ENCODE measurements at regions not wholly inside any gene's neighbourhood (a gene's known extent, or its start where the extent isn't known, plus 50 kb on each side); places are given as distances from the start of the nearest gene placed in this dataset.
A peak's percentile ranks its signal among the peaks of the same experiment; 100 is the strongest.

DNA sequence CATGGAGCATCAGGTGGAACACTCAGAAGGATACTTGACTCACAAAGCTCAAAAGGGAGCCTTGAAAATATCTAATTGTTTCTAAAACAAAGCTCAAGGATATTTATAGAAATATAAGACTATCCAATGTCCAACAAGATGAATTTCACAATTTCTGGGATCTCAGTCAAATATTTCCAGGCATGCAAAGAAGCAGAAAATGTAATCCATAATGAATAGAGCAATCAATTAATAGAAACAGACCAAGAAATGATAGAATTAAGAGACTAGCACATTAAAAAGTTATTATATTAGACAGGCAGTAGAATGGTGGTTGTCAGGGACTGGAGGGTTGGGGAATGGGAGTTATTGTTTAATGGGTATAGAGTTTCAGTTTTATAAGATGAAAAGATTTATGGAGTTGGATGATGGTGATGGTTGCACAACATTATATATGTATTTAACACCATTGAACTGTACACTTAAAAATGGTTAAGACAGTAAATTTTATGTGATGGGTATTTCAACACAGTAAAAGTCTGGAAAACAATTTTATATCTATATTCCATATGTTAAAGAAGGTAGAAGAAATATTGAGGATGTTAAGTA is 189.9 kb upstream of the PIEZO2 start:
- CTCF ChIA-PET, result interaction anchor here (1.0 kb wide), 1 partner anchor 29 kb away, joined by 3 read pairs; no protein-coding TSS in a partner anchor
- H3K4me1 Mint-ChIP-seq (ENCODE audit: low read depth), result no peaks in the 10 kb centered on the region
- peaks cover 4% of the 10 kb centered on the region for H3K9me3 Mint-ChIP-seq
- no peaks in the 10 kb centered on the region for H3K36me3 Mint-ChIP-seq (ENCODE audit: low read depth)
- TF ChIP-seq, protein P1, sequence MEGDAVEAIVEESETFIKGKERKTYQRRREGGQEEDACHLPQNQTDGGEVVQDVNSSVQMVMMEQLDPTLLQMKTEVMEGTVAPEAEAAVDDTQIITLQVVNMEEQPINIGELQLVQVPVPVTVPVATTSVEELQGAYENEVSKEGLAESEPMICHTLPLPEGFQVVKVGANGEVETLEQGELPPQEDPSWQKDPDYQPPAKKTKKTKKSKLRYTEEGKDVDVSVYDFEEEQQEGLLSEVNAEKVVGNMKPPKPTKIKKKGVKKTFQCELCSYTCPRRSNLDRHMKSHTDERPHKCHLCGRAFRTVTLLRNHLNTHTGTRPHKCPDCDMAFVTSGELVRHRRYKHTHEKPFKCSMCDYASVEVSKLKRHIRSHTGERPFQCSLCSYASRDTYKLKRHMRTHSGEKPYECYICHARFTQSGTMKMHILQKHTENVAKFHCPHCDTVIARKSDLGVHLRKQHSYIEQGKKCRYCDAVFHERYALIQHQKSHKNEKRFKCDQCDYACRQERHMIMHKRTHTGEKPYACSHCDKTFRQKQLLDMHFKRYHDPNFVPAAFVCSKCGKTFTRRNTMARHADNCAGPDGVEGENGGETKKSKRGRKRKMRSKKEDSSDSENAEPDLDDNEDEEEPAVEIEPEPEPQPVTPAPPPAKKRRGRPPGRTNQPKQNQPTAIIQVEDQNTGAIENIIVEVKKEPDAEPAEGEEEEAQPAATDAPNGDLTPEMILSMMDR (IDR thresholded peaks at IDR 0.05), result no peak
- H3K27me3 Mint-ChIP-seq, result peaks cover 2% of the 10 kb centered on the region
- POLR2A ChIA-PET, result no interaction called here
- no peak for ATAC-seq
- intact Hi-C loops (cut with micrococcal nuclease), result no loop called here
- H3K27ac Mint-ChIP-seq, result no peak overlapping the region
- no peak overlapping the region for H3K4me3 Mint-ChIP-seq
- no peak for DNase-seq

DNA sequence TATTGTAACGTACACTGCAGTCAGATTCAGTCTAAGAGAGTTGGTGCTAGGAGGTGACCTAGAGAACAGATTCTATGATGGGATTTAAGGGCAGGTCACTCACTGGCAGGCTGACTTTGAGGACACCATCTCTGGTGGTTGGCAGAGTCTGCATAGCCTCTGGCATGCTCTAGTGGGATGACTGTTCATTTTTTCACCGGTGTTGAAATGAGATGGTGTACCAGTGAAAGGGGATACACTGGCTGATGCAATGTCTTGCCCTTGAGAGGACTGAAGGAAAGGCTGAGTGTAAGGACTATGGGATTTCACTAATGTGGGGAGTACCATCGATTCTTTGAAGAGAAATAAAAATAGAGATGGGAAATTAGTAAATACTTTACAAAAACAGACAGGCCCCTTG is 186.9 kb upstream of the PIEZO2 start:
- TF ChIP-seq, protein P1 (IDR thresholded peaks at IDR 0.05), result no peak
- intact Hi-C loops (cut with micrococcal nuclease), result no loop called here
- Mint-ChIP-seq H3K4me1 (ENCODE audit: low read depth) (no peaks in the 10 kb centered on the region), H3K27ac (no peak overlapping the region), H3K9me3 (no peaks in the 10 kb centered on the region), H3K4me3 (no peak overlapping the region), H3K36me3 (ENCODE audit: low read depth) (no peaks in the 10 kb centered on the region), H3K27me3 (no peaks in the 10 kb centered on the region)
- DNase-seq (no peak), ATAC-seq (no peak)
- POLR2A ChIA-PET, result no interaction called here
- CTCF ChIA-PET, result no interaction called here

DNA sequence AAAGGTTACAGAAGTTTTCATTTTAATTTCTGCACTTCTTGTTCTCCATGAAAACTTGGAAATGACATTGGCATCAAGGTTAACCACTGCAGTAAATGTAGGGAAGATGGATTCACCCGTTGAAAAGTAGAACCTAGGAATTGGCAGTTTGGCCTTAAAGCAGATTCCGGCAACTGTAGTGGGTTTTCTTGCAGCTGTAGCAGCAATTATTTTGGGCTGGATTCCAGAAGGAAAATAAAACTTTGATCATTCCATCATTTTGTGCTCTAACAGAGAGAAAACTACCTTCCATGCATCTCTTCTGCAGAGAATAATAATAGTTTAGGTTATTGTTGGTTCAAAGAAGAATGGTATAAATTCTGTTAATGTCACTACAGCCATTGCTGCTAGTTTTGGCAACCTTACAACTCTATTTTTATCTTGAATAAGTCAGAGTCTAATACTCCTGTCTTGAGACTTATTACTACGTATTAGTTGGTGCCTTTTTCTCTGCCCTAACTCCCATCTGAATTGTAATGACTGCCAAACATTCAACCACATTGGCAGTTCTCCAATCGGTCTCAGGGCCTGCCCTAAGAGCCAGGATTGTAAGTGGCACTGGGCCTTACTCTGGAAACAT is 178.1 kb upstream of the PIEZO2 start:
- H3K4me3 Mint-ChIP-seq, result no peak overlapping the region
- TF ChIP-seq, protein P1 (IDR thresholded peaks at IDR 0.05), result no peak
- H3K9me3 Mint-ChIP-seq, result no peaks in the 10 kb centered on the region
- ATAC-seq (no peak), DNase-seq (no peak)
- intact Hi-C loops (cut with micrococcal nuclease), result no loop called here
- no peaks in the 10 kb centered on the region for H3K36me3 Mint-ChIP-seq (ENCODE audit: low read depth)
- H3K27me3 Mint-ChIP-seq, result no peaks in the 10 kb centered on the region
- POLR2A ChIA-PET, result no interaction called here
- H3K27ac Mint-ChIP-seq, result no peak overlapping the region
- CTCF ChIA-PET, result no interaction called here
- peaks cover 7% of the 10 kb centered on the region for H3K4me1 Mint-ChIP-seq (ENCODE audit: low read depth)

DNA sequence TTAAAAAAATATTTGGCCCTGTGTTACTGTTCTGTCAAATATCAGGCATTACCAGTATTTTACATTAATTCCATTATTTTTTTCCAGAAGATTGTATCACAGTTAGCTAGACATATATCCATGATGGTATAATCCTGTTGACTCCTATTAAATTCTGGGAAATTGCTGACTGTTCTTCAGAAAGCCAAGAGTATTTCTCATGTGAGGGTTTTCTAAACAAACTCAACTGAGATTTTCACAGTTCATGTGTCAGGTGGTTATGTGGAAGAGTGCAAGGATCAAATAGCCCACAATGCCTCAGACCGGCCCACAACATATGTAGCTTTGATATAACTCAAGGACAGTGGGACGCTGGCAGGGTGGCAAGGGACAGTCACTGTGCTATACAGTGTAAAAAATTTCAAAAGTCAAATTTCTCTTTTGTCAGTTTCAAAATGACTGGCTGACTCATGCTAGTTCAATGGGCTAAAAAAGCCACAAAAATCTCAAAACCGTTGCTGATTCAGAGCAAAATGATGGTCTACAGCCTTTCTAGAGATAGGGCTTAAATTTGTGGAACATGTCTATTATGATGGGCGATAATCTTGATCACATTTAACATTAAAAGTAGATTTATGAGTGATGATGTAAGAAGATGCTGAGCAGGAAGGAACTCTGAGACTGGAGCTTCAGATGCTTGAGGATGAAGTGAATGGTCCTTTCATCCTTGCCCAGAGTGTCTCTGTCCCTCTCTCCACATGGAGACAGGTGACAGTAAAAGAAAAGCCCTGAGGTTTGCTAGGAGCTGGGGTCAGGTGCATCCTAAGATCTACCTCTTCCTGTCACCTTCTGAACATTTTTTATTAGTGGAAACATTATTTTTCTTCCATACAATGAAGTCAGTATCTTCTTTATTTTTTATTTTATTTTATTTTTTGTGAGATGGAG is 175.8 kb upstream of the PIEZO2 start:
- H3K27me3 Mint-ChIP-seq, result no peaks in the 10 kb centered on the region
- POLR2A ChIA-PET, result no interaction called here
- CTCF ChIA-PET, result interaction anchor here (1.2 kb wide), 1 partner anchor 330 kb away, joined by 3 read pairs; no protein-coding TSS in a partner anchor
- peaks cover 7% of the 10 kb centered on the region for H3K4me1 Mint-ChIP-seq (ENCODE audit: low read depth)
- no peaks in the 10 kb centered on the region for H3K9me3 Mint-ChIP-seq
- no peaks in the 10 kb centered on the region for H3K36me3 Mint-ChIP-seq (ENCODE audit: low read depth)
- peak; percentile 72 for ATAC-seq
- intact Hi-C loops (cut with micrococcal nuclease), result no loop called here
- peak; percentile 43 for DNase-seq
- H3K4me3 Mint-ChIP-seq, result no peak overlapping the region
- H3K27ac Mint-ChIP-seq, result no peak overlapping the region
- TF ChIP-seq, protein P1 (IDR thresholded peaks at IDR 0.05), result no peak

DNA sequence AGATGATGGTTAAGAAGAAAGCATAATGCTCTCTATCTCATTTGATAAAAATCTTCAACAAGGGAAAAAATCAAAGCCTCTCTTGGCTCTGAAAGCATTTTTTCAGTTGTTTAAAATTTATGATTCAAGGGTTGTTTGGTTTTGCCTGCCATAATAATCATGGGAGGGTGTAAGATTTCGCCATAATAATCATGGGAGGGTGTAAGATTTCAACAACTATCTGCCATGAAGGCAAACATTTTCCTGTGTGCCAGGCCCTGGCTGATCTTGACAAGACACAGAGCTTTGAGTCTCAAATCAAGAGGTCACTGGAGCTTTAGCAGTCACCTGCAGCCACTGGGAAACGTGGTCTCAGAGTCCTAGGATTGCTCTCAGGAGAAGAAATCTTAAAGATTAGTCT is 175.1 kb upstream of the PIEZO2 start:
- Mint-ChIP-seq H3K27ac (no peak overlapping the region), H3K4me3 (no peak overlapping the region), H3K27me3 (no peaks in the 10 kb centered on the region), H3K4me1 (ENCODE audit: low read depth) (peaks cover 7% of the 10 kb centered on the region), H3K9me3 (no peaks in the 10 kb centered on the region), H3K36me3 (ENCODE audit: low read depth) (no peaks in the 10 kb centered on the region)
- intact Hi-C loops (cut with micrococcal nuclease), result no loop called here
- ATAC-seq (no peak), DNase-seq (no peak)
- TF ChIP-seq, protein P1 (IDR thresholded peaks at IDR 0.05), result no peak
- POLR2A ChIA-PET, result no interaction called here
- CTCF ChIA-PET, result interaction anchor here (1.2 kb wide), 1 partner anchor 331 kb away, joined by 3 read pairs; no protein-coding TSS in a partner anchor
